Activated CD4-positive, alpha-beta T cell treated with anti-CD3 and anti-CD28 coated beads, Interleukin-2, amount 10 ng/mL, durations not matched to agents 24 days and 14 days (primary cell): ENCODE measurements at regions not wholly inside any gene's neighbourhood (a gene's known extent, or its start where the extent isn't known, plus 50 kb on each side); places are given as distances from the start of the nearest gene placed in this dataset.

ENCODE experiments used
- DNase-seq: peaks from one replicate; pipeline ENCODE4 v3.0.0; 2022
- H3K27ac Mint-ChIP-seq: one replicate; pipeline ENCODE4 v1.8.0; 2022; ENCODE audit warnings: mild to moderate bottlenecking, mixed read lengths
- H3K27me3 Mint-ChIP-seq: one replicate; pipeline ENCODE4 v1.8.0; 2022; ENCODE audit warnings: mixed read lengths
- H3K36me3 Mint-ChIP-seq: one replicate; pipeline ENCODE4 v1.8.0; 2022; ENCODE audit warnings: low read depth, mild to moderate bottlenecking, mixed read lengths
- H3K4me1 Mint-ChIP-seq: one replicate; pipeline ENCODE4 v1.8.0; 2021; ENCODE audit warnings: mixed read lengths
- H3K4me3 Mint-ChIP-seq: one replicate; pipeline ENCODE4 v1.8.0; 2022; ENCODE audit warnings: mild to moderate bottlenecking, moderate library complexity, mixed read lengths
- H3K9me3 Mint-ChIP-seq: one replicate; pipeline ENCODE4 v1.8.0; 2021; ENCODE audit warnings: mixed read lengths
- intact Hi-C: fragments of 100-400 bp; cut with micrococcal nuclease; formaldehyde crosslinking; loops from one replicate; pipeline ENCODE4 v1.15.1; 2023

- Mint-ChIP-seq H3K36me3 (no peaks in the 10 kb centered on the region), H3K4me1 (no peaks in the 10 kb centered on the region), H3K27me3 (no peaks in the 10 kb centered on the region), H3K4me3 (no peak overlapping the region), H3K9me3 (no peaks in the 10 kb centered on the region), H3K27ac (no peak overlapping the region)
- no peak for DNase-seq
- intact Hi-C loops: no loop called here
These were observed 731.4 kb downstream of the TSN start for GRCh38 chr2:122486705-122487415.

DNA sequence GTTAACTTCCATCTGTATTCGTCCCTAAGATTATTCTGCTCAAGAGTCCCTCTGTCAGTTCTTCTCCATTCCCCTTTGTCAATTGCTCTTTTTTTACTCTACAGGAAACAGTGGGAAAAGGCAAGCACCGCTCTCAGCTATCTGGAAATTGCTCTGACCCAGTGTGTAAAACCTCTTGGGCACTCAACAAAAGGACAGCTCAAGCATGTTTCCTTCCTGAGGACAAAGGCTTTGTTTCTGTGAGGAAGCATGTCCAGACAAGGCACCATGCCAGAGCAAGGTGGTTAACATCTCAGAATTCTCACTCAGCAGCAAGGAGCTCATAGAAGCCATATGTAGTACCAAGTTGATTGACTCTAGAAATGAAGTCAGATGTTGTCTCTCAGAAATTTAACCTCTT is 735.6 kb downstream of the TSN start:
- Mint-ChIP-seq H3K36me3 (no peaks in the 10 kb centered on the region), H3K27ac (no peak overlapping the region), H3K4me3 (no peak overlapping the region), H3K9me3 (no peaks in the 10 kb centered on the region), H3K4me1 (no peaks in the 10 kb centered on the region), H3K27me3 (no peaks in the 10 kb centered on the region)
- DNase-seq: no peak
- intact Hi-C loops: no loop called here

DNA sequence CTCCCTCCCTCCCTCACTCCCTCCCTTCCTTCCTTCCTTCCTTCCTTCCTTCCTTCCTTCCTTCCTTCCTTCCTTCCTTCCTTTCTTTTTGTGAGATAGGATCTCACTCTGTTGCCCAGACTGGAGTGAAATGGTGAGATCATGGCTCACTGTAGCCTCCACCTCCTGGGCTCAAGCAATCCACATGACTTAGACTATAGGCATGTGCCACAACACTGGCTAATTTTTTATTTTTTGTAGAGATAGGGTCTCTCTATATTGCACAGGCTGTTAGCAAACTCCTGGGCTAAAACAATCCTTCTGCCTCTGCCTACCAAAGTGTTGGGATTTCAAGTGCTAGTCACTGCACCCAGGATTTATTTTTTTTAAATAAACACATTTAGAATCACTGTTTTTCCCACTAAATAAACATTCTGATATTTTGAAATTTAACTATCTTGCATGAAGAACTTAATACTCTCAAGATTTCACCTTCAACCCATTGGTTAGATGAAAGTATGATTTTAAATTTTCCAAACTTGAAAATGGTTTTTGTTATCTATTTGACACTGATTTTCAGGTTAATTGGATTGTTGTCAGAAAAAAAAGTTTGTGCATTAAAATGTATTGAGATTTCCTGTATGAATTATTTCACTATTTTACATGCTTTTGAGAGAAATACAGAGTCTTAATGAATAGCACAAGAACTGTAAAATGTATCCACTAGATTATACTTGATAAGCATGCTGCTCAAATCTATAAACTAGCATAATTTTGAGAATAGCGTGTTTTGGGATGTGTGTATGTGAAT is 745.1 kb downstream of the TSN start:
- Mint-ChIP-seq H3K9me3 (no peaks in the 10 kb centered on the region), H3K4me1 (no peaks in the 10 kb centered on the region), H3K36me3 (no peaks in the 10 kb centered on the region), H3K27ac (no peak overlapping the region), H3K4me3 (no peak overlapping the region), H3K27me3 (no peaks in the 10 kb centered on the region)
- DNase-seq: no peak
- intact Hi-C loops: no loop called here

GRCh38 chr2:122506620-122507019 is 751.2 kb downstream of the TSN start:
- no peak for DNase-seq

DNA sequence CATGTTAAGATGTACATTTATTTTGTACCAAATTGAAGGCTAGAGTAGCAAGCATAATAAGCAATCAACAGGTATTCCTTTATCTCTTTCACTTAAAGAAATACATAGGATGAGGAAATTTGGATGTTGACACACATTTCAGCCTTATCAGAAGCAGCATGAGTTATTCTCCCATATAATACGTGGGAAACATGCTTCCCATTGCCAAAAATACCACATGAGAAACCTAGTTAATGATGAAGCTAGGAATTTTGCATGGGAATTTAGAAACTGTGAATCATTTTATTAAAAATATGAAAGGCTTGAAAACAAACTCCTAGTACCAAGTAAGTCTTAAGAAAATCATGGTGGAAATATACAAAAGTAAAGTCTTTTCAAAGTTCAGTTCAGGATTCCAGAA is 751.8 kb downstream of the TSN start:
- Mint-ChIP-seq H3K9me3 (no peaks in the 10 kb centered on the region), H3K4me1 (no peaks in the 10 kb centered on the region), H3K27me3 (no peaks in the 10 kb centered on the region), H3K27ac (no peak overlapping the region), H3K4me3 (no peak overlapping the region), H3K36me3 (no peaks in the 10 kb centered on the region)
- intact Hi-C loops: no loop called here
- DNase-seq: no peak

More at GRCh38 chr2:122506620-122507019, 751.2 kb downstream of the TSN start:
- intact Hi-C loops: no loop called here
- Mint-ChIP-seq H3K27ac (no peak overlapping the region), H3K27me3 (no peaks in the 10 kb centered on the region), H3K4me1 (no peaks in the 10 kb centered on the region), H3K4me3 (no peak overlapping the region), H3K9me3 (no peaks in the 10 kb centered on the region), H3K36me3 (no peaks in the 10 kb centered on the region)

GRCh38 chr2:122512091-122512490 is 756.6 kb downstream of the TSN start:
- DNase-seq: no peak
- Mint-ChIP-seq H3K9me3 (peaks cover 4% of the 10 kb centered on the region), H3K4me3 (no peak overlapping the region), H3K27me3 (no peaks in the 10 kb centered on the region), H3K36me3 (no peaks in the 10 kb centered on the region), H3K27ac (no peak overlapping the region), H3K4me1 (no peaks in the 10 kb centered on the region)
- intact Hi-C loops: no loop called here

- Mint-ChIP-seq H3K27ac (no peak overlapping the region), H3K4me1 (no peaks in the 10 kb centered on the region), H3K36me3 (no peaks in the 10 kb centered on the region), H3K4me3 (no peak overlapping the region), H3K9me3 (peaks cover 4% of the 10 kb centered on the region), H3K27me3 (no peaks in the 10 kb centered on the region)
- DNase-seq: no peak
- intact Hi-C loops: no loop called here
These were observed 759.1 kb downstream of the TSN start for GRCh38 chr2:122514451-122514996.

DNA sequence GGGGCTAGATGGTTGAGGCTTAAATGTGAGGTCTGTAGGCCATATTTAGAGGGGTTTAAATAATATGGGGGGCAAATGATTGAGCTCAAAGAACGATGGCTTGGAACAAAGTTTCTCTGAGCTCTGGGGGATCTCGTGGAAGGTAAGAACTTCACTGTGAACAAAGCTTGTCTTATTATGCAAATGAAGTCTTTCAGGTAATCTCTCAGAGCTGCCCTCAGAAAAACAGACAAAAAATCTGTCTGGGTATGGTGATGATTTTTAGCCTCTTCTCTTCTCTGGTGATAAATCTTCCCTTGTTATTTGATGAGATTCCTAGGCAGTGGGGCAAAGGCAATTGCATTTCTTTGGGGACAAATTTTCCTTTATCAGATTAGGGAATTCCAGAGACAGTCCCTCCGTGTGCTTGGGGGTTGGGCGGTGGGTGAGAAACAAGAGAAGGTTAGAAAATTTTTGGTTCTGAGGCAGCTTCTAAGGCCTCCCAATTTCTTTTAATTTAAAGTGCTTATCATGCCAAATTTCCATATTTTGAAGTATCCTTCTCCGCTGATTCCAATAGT is 760.4 kb downstream of the TSN start:
- intact Hi-C loops: no loop called here
- Mint-ChIP-seq H3K4me1 (no peaks in the 10 kb centered on the region), H3K27ac (no peak overlapping the region), H3K36me3 (no peaks in the 10 kb centered on the region), H3K27me3 (no peaks in the 10 kb centered on the region), H3K9me3 (peaks cover 4% of the 10 kb centered on the region), H3K4me3 (no peak overlapping the region)
- DNase-seq: no peak

DNA sequence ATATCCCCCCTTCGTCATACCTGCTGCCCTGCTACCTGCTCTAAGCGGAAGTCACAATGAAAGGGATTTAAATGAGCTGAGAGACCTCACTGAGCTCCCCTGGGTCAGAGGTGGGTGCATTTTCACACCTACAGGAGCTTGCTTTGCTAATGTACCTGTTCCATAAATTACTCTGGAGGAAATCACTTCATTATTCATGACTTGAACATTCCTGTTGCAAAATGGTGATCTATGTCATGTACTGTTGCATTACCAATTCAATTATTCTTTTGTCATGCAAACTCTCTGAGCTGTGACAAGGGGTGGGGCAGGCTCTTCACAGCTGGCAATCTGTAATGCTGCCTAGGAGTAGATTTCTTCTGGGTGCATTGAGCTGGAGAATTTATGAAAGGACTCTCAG is 761.3 kb downstream of the TSN start:
- intact Hi-C loops: no loop called here
- Mint-ChIP-seq H3K27ac (no peak overlapping the region), H3K4me3 (no peak overlapping the region), H3K27me3 (no peaks in the 10 kb centered on the region), H3K4me1 (no peaks in the 10 kb centered on the region), H3K36me3 (no peaks in the 10 kb centered on the region), H3K9me3 (peaks cover 4% of the 10 kb centered on the region)
- DNase-seq: no peak

DNA sequence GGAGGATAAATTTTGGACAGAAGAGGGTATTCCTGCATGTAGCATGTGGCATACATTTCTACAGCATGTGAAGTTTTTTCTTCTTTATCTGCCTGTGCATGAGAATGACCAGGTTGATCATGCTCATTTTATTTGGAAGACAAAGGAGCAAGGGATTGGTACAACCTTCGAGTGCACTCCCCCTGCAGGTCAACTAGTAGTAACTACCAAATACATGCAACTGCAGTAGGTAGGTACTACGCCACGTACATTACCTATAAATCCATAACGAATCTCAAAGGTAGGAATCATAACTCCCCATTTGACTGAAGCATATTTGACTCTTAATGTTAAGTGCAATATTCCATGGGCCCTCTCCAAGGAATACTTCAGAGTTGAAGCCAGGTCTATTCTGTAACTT is 763.9 kb downstream of the TSN start:
- no peaks in the 10 kb centered on the region for H3K27me3 Mint-ChIP-seq
- H3K4me3 Mint-ChIP-seq: no peak overlapping the region
- H3K9me3 Mint-ChIP-seq: no peaks in the 10 kb centered on the region
- intact Hi-C loops: no loop called here
- no peaks in the 10 kb centered on the region for H3K4me1 Mint-ChIP-seq
- DNase-seq: no peak
- no peaks in the 10 kb centered on the region for H3K36me3 Mint-ChIP-seq
- H3K27ac Mint-ChIP-seq: no peak overlapping the region

DNA sequence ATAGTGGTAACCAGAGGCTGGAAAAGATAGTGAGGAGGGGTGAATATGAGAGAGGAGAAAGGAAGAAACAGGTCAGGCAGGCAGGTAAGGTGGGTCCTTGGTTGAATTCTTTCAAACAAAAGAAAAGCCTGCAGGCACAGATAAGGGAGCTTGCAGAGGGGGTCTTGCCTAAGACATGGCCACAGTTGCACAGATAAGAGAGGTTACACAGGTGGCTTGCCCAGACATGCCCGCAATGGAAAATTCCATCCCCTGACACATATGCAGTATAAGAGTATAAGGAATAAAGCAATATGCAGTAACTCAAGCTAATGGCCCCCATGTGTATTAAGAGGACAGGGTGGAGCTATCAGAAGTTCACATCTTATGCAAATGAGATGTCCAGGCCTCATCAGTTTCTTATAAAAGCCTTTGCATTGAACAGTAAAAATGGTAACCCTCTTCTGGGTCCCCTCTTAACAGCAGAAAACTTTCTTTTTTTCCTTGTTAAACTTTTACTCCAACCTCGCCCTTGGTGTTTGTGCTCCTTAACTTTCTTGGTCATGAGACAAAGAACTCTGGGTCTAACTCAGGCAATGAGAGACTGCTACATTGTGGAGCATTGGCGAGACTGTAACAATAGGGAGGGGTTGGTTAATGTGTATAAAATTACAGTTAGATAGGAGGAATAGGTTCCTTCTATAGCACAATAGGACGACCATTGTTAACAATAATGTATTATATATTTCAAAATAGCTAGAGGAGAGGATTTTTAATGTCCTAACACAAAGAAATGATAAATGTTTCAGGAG is 764.6 kb downstream of the TSN start:
- DNase-seq: no peak
- Mint-ChIP-seq H3K4me3 (no peak overlapping the region), H3K9me3 (no peaks in the 10 kb centered on the region), H3K4me1 (no peaks in the 10 kb centered on the region), H3K36me3 (no peaks in the 10 kb centered on the region), H3K27me3 (no peaks in the 10 kb centered on the region), H3K27ac (no peak overlapping the region)
- intact Hi-C loops: no loop called here

DNA sequence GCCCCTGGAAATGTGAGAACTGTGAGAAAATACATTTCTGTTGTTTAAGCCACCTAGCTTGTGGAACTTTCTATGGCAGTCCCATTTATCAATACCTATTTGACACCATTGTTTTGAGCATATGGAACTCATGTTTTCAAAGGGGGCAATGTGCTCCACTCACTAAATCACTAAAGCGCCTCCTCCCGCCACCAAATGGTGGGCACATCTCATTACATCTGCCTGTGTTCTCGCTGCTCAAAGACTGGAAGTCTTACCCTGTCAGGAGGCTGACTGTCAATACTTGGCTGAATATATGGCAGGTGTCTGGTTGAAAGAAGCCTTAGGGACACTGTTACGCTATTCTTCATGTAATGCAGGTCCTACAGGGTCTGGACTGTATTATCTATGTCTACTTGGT is 767.7 kb downstream of the TSN start:
- H3K4me1 Mint-ChIP-seq: no peaks in the 10 kb centered on the region

GRCh38 chr2:122523981-122524380 is 768.5 kb downstream of the TSN start:
- DNase-seq: no peak
- no peak overlapping the region for H3K4me3 Mint-ChIP-seq

More for the DNA sequence above, 767.7 kb downstream of the TSN start:
- DNase-seq: no peak
- H3K27ac Mint-ChIP-seq: no peak overlapping the region
- H3K4me3 Mint-ChIP-seq: no peak overlapping the region
- no peaks in the 10 kb centered on the region for H3K27me3 Mint-ChIP-seq
- no peaks in the 10 kb centered on the region for H3K9me3 Mint-ChIP-seq
- no peaks in the 10 kb centered on the region for H3K36me3 Mint-ChIP-seq
- intact Hi-C loops: no loop called here

DNA sequence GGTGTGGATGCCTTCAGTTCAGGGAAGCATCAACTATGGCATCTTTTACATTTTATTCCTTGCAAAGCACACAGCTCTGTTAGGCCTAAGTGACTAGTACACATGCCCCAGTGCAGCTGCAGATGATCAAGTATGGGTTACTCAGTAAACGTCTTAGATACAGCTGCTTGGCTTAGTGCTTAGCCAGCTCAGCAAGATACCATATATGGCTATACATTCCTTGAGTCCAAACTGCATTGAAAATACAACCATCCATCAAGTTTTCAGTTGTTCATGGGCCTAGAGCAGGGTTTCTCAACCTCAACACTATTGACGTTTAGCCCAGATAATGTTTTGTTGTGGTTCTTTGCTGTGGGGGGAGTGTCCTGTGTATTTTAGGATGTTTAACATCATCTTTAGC is 769.9 kb downstream of the TSN start:
- no peaks in the 10 kb centered on the region for H3K36me3 Mint-ChIP-seq
- intact Hi-C loops: no loop called here
- no peak for DNase-seq
- no peak overlapping the region for H3K4me3 Mint-ChIP-seq
- no peaks in the 10 kb centered on the region for H3K4me1 Mint-ChIP-seq
- H3K27ac Mint-ChIP-seq: no peak overlapping the region
- H3K9me3 Mint-ChIP-seq: no peaks in the 10 kb centered on the region
- H3K27me3 Mint-ChIP-seq: no peaks in the 10 kb centered on the region

More at GRCh38 chr2:122523981-122524380, 768.5 kb downstream of the TSN start:
- Mint-ChIP-seq H3K27ac (no peak overlapping the region), H3K4me1 (no peaks in the 10 kb centered on the region), H3K36me3 (no peaks in the 10 kb centered on the region), H3K9me3 (no peaks in the 10 kb centered on the region), H3K27me3 (no peaks in the 10 kb centered on the region)
- intact Hi-C loops: no loop called here
